Fibroblast of upper back skin (primary cell): ENCODE measurements at regions not wholly inside any gene's neighbourhood (a gene's known extent, or its start where the extent isn't known, plus 50 kb on each side); places are given as distances from the start of the nearest gene placed in this dataset.
"Not testable (repeated sequence)": the region's sequence is repeated elsewhere in the genome, so short reads cannot be mapped to it uniquely, and the experiment has no call there.

Experiments
- DNase-seq: peaks from one replicate; pipeline ENCODE4 v3.0.0-alpha.2; 2013

GRCh38 chr15:84360902-84361301, 125.3 kb downstream of the GOLGA6L4 start:
- DNase-seq = not testable (repeated sequence)

GRCh38 chr15:84384421-84384820, 148.8 kb downstream of the GOLGA6L4 start:
- DNase-seq = not testable (repeated sequence)

GRCh38 chr15:84387086-84387485, 151.5 kb downstream of the GOLGA6L4 start:
- no peak for DNase-seq

GRCh38 chr15:84388201-84388600, 152.6 kb downstream of the GOLGA6L4 start:
- DNase-seq = not testable (repeated sequence)

GRCh38 chr15:84388638-84389037, 153.1 kb downstream of the GOLGA6L4 start:
- not testable (repeated sequence) for DNase-seq

- not testable (repeated sequence) for DNase-seq
Observed at GRCh38 chr15:84390324-84390723, 154.8 kb downstream of the GOLGA6L4 start.

GRCh38 chr15:84391191-84391590, 155.6 kb downstream of the GOLGA6L4 start:
- DNase-seq = no peak

GRCh38 chr15:84392020-84392419, 156.4 kb downstream of the GOLGA6L4 start:
- not testable (repeated sequence) for DNase-seq

GRCh38 chr15:84393386-84393936, 157.9 kb downstream of the GOLGA6L4 start:
- not testable (repeated sequence) for DNase-seq

GRCh38 chr15:84393966-84394365, 158.4 kb downstream of the GOLGA6L4 start:
- not testable (repeated sequence) for DNase-seq

- DNase-seq = not testable (repeated sequence)
Observed at GRCh38 chr15:84395384-84395783, 159.8 kb downstream of the GOLGA6L4 start.

GRCh38 chr15:84395881-84396280, 160.3 kb downstream of the GOLGA6L4 start:
- not testable (repeated sequence) for DNase-seq

GRCh38 chr15:84397066-84397465, 161.5 kb downstream of the GOLGA6L4 start:
- DNase-seq = not testable (repeated sequence)

GRCh38 chr15:84398087-84398486, 162.5 kb downstream of the GOLGA6L4 start:
- not testable (repeated sequence) for DNase-seq

GRCh38 chr15:84398763-84399701, 163.5 kb downstream of the GOLGA6L4 start:
- DNase-seq = no peak

- DNase-seq = no peak
Observed at GRCh38 chr15:84400017-84400740, 164.6 kb downstream of the GOLGA6L4 start.

GRCh38 chr15:84400820-84401219, 165.2 kb downstream of the GOLGA6L4 start:
- DNase-seq = no peak

- not testable (repeated sequence) for DNase-seq
Observed at GRCh38 chr15:84401461-84401860, 165.9 kb downstream of the GOLGA6L4 start.

GRCh38 chr15:84401891-84402840, 166.6 kb downstream of the GOLGA6L4 start:
- DNase-seq = not testable (repeated sequence)

- no peak for DNase-seq
Observed at GRCh38 chr15:84402856-84403608, 167.5 kb downstream of the GOLGA6L4 start.

- DNase-seq = not testable (repeated sequence)
Observed at GRCh38 chr15:84409357-84409756, 173.8 kb downstream of the GOLGA6L4 start.
